ENCODE measurements at regions not wholly inside any gene's neighbourhood (a gene's known extent, or its start where the extent isn't known, plus 50 kb on each side); places are given as distances from the start of the nearest gene placed in this dataset.
"Not testable (repeated sequence)": the region's sequence is repeated elsewhere in the genome, so short reads cannot be mapped to it uniquely, and the experiment has no call there.

GRCh38 chr13:52281387-52281786 lies 122.0 kb upstream of the NEK3 start:
- dilution Hi-C loops (cut with MboI; ENCODE audit: extremely low pct_ligation_motif_present, low sequenced_read_pairs); H3K27ac ChIP-seq (ENCODE audit: control insufficient read depth, insufficient read depth, low read length); FAIRE-seq; H3K9me3 ChIP-seq (ENCODE audit: control insufficient read depth, low read depth, low read length); H3K79me2 ChIP-seq (ENCODE audit: control insufficient read depth, insufficient read depth, low read length); H3K27me3 ChIP-seq (ENCODE audit: control insufficient read depth, extremely low read depth, insufficient read depth, low read length); DNase-seq (ENCODE audit: low read depth, low spot score); H3K4me2 ChIP-seq (ENCODE audit: control insufficient read depth, extremely low read depth, insufficient read depth, low read depth, low read length); H2AFZ ChIP-seq (ENCODE audit: control insufficient read depth, low read length); H4K20me1 ChIP-seq (ENCODE audit: control insufficient read depth, extremely low read depth, insufficient read depth, low read length); H3K9me1 ChIP-seq (ENCODE audit: control insufficient read depth, extremely low read depth, insufficient read depth, low read length); H3K36me3 ChIP-seq (ENCODE audit: control insufficient read depth in 2 of 2, extremely low read depth in 1 of 2, insufficient read depth in 2 of 2, low read length in 2 of 2); H3K4me1 ChIP-seq (ENCODE audit: control insufficient read depth, extremely low read depth, insufficient read depth, low read length); H3K9ac ChIP-seq (ENCODE audit: control insufficient read depth, extremely low read depth, insufficient read depth, low read length); H3K4me3 ChIP-seq (ENCODE audit: control insufficient read depth in 2 of 3, extremely low read depth in 1 of 3, insufficient read depth in 2 of 3, low read depth in 1 of 3, low read length in 3 of 3): not testable (repeated sequence)

DNA sequence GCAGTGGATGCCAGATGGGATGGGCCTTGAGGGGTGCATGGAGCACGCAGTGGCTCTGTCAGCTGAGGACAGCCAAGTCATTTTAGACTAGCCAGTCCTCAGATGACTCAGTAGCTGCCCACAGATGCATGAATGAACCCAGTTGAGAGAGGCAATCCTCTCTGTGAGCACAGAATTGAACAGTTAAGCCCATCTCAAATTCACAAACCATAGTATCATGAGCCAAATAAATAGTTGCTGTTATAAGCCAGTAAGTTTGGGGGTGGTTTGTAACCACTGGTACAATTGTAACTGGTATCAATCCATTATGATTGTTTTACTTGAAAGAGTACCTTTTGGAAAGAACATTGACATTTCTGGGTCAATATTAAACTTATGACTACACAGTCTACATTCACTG lies 120.0 kb upstream of the NEK3 start:
- dilution Hi-C loops (cut with MboI; ENCODE audit: extremely low pct_ligation_motif_present, low sequenced_read_pairs); H3K79me2 ChIP-seq (ENCODE audit: control insufficient read depth, insufficient read depth, low read length); H3K4me3 ChIP-seq (ENCODE audit: control insufficient read depth in 2 of 3, extremely low read depth in 1 of 3, insufficient read depth in 2 of 3, low read depth in 1 of 3, low read length in 3 of 3); FAIRE-seq; H2AFZ ChIP-seq (ENCODE audit: control insufficient read depth, low read length); H3K9me3 ChIP-seq (ENCODE audit: control insufficient read depth, low read depth, low read length); DNase-seq (ENCODE audit: low read depth, low spot score); H3K9me1 ChIP-seq (ENCODE audit: control insufficient read depth, extremely low read depth, insufficient read depth, low read length); H3K27ac ChIP-seq (ENCODE audit: control insufficient read depth, insufficient read depth, low read length); H3K27me3 ChIP-seq (ENCODE audit: control insufficient read depth, extremely low read depth, insufficient read depth, low read length); H3K9ac ChIP-seq (ENCODE audit: control insufficient read depth, extremely low read depth, insufficient read depth, low read length); H3K36me3 ChIP-seq (ENCODE audit: control insufficient read depth in 2 of 2, extremely low read depth in 1 of 2, insufficient read depth in 2 of 2, low read length in 2 of 2); H4K20me1 ChIP-seq (ENCODE audit: control insufficient read depth, extremely low read depth, insufficient read depth, low read length); H3K4me2 ChIP-seq (ENCODE audit: control insufficient read depth, extremely low read depth, insufficient read depth, low read depth, low read length); H3K4me1 ChIP-seq (ENCODE audit: control insufficient read depth, extremely low read depth, insufficient read depth, low read length): not testable (repeated sequence)

DNA sequence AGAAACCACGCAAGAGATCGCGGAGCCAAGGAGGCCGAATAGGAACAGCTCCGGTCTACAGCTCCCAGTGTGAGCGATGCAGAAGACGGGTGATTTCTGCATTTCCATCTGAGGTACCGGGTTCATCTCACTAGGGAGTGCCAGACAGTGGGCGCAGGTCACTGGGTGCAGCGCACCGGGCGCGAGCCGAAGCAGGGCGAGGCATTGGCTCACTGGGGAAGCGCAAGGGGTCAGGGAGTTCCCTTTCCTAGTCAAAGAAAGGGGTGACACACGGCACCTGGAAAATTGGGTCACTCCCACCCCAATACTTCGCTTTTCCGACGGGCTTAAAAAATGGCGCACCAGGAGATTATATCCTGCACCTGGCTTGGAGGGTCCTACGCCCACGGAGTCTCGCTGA lies 94.9 kb upstream of the NEK3 start:
- FAIRE-seq; H3K27me3 ChIP-seq (ENCODE audit: control insufficient read depth, extremely low read depth, insufficient read depth, low read length); H3K36me3 ChIP-seq (ENCODE audit: control insufficient read depth in 2 of 2, extremely low read depth in 1 of 2, insufficient read depth in 2 of 2, low read length in 2 of 2); H3K4me1 ChIP-seq (ENCODE audit: control insufficient read depth, extremely low read depth, insufficient read depth, low read length); H3K9ac ChIP-seq (ENCODE audit: control insufficient read depth, extremely low read depth, insufficient read depth, low read length); dilution Hi-C loops (cut with MboI; ENCODE audit: extremely low pct_ligation_motif_present, low sequenced_read_pairs); H4K20me1 ChIP-seq (ENCODE audit: control insufficient read depth, extremely low read depth, insufficient read depth, low read length); H3K79me2 ChIP-seq (ENCODE audit: control insufficient read depth, insufficient read depth, low read length); H3K4me3 ChIP-seq (ENCODE audit: control insufficient read depth in 2 of 3, extremely low read depth in 1 of 3, insufficient read depth in 2 of 3, low read depth in 1 of 3, low read length in 3 of 3); H2AFZ ChIP-seq (ENCODE audit: control insufficient read depth, low read length); H3K9me1 ChIP-seq (ENCODE audit: control insufficient read depth, extremely low read depth, insufficient read depth, low read length); H3K27ac ChIP-seq (ENCODE audit: control insufficient read depth, insufficient read depth, low read length); H3K9me3 ChIP-seq (ENCODE audit: control insufficient read depth, low read depth, low read length); H3K4me2 ChIP-seq (ENCODE audit: control insufficient read depth, extremely low read depth, insufficient read depth, low read depth, low read length); DNase-seq (ENCODE audit: low read depth, low spot score): not testable (repeated sequence)

DNA sequence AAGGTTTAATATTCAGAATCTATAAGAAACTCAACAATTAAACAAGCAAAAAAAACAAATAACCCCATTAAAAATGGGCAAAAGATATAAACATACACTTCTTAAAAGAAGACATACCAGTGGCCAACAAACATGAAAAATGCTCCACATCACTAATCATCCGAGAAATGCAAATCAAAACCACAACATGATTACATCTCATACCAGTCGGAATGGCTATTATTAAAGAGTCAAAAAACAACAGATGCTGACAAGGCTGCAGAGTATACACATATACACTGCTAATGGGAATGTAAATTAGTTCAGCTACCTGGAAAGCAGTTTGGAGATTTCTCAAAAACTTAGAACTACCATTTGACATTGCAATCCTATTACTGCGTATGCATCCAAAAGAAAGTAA lies 81.4 kb upstream of the NEK3 start:
- dilution Hi-C loops (cut with MboI; ENCODE audit: extremely low pct_ligation_motif_present, low sequenced_read_pairs); FAIRE-seq: not testable (repeated sequence)

More for the DNA sequence above, 81.4 kb upstream of the NEK3 start:
- not testable (repeated sequence) for DNase-seq (ENCODE audit: low read depth, low spot score); H3K27me3 ChIP-seq (ENCODE audit: control insufficient read depth, extremely low read depth, insufficient read depth, low read length); H3K4me2 ChIP-seq (ENCODE audit: control insufficient read depth, extremely low read depth, insufficient read depth, low read depth, low read length); H3K9me3 ChIP-seq (ENCODE audit: control insufficient read depth, low read depth, low read length); H3K27ac ChIP-seq (ENCODE audit: control insufficient read depth, insufficient read depth, low read length); H2AFZ ChIP-seq (ENCODE audit: control insufficient read depth, low read length); H4K20me1 ChIP-seq (ENCODE audit: control insufficient read depth, extremely low read depth, insufficient read depth, low read length); H3K9ac ChIP-seq (ENCODE audit: control insufficient read depth, extremely low read depth, insufficient read depth, low read length); H3K4me1 ChIP-seq (ENCODE audit: control insufficient read depth, extremely low read depth, insufficient read depth, low read length); H3K36me3 ChIP-seq (ENCODE audit: control insufficient read depth in 2 of 2, extremely low read depth in 1 of 2, insufficient read depth in 2 of 2, low read length in 2 of 2); H3K79me2 ChIP-seq (ENCODE audit: control insufficient read depth, insufficient read depth, low read length); H3K9me1 ChIP-seq (ENCODE audit: control insufficient read depth, extremely low read depth, insufficient read depth, low read length); H3K4me3 ChIP-seq (ENCODE audit: control insufficient read depth in 2 of 3, extremely low read depth in 1 of 3, insufficient read depth in 2 of 3, low read depth in 1 of 3, low read length in 3 of 3)

Measured in keratinocyte (primary cell).